Ishikawa (cell line): ENCODE measurements at regions not wholly inside any gene's neighbourhood (a gene's known extent, or its start where the extent isn't known, plus 50 kb on each side); places are given as distances from the start of the nearest gene placed in this dataset.

Source experiments
- RAD21 ChIP-seq: IDR thresholded peaks from 2 replicates; pipeline ENCODE4 v1.6.1; 2012; ENCODE audit warnings: low read depth
- REST ChIP-seq: IDR thresholded peaks from 2 replicates; pipeline ENCODE4 v1.6.1; 2012; ENCODE audit warnings: low read depth, mild to moderate bottlenecking
- TAF1 ChIP-seq: IDR thresholded peaks from 2 replicates; pipeline ENCODE4 v1.6.1; 2012; ENCODE audit warnings: low read depth, mild to moderate bottlenecking
- TF ChIP-seq, protein P1 (sequence below): IDR thresholded peaks from 2 replicates; pipeline ENCODE4 v1.6.1; 2012

DNA sequence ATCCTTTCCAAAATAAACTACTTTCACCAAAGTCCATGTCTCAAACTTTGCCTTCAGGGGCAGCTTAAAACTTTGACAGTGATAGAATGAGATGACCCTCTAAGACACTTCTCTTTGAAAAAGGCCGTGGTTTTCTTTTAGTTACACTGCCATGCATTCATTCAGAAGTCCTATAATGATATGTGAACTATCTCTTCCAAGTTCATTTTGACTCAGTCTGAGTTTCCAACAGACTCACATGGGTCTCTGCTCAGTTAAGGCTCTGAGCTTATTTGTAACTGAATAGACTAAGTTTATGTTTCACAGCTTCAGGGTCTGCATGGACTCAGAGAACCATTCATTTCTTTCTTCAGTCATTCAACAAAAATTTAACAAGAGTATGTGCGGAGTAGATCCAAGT is 208.9 kb upstream of the PRSS1 start:
- TF ChIP-seq TAF1 (no peak), RAD21 (no peak), REST (no peak)
- TF ChIP-seq, protein P1, sequence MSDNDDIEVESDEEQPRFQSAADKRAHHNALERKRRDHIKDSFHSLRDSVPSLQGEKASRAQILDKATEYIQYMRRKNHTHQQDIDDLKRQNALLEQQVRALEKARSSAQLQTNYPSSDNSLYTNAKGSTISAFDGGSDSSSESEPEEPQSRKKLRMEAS = no peak
